ENCODE measurements at regions not wholly inside any gene's neighbourhood (a gene's known extent, or its start where the extent isn't known, plus 50 kb on each side); places are given as distances from the start of the nearest gene placed in this dataset.
"Not testable (repeated sequence)": the region's sequence is repeated elsewhere in the genome, so short reads cannot be mapped to it uniquely, and the experiment has no call there.

DNA sequence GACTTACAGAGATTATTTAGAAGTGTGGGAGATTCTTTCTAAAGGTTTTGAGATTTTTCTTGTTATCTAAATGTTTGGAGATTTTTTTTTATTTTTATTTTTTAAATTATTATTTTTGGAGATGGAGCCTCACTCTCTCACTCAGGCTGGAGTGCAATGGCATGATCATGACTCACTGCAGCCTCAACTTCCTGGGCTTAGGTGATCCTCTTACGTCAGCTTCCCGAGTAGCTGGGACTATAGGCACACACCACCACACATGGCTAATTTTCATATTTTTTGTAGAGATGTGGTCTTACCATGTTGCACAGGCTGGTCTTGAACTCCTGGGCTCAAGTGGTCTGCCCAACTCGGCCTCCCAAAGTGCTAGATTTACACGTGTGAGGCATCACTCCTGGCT, 694.5 kb downstream of the TLE1 start:
- H3K36me3 ChIP-seq (ENCODE audit: low read depth), result no peaks in the 10 kb centered on the region
- H3K4me1 ChIP-seq (ENCODE audit: insufficient read depth, poor library complexity, severe bottlenecking), result peaks cover 12% of the 10 kb centered on the region
- no peak overlapping the region for H3K4me3 ChIP-seq (ENCODE audit: severe bottlenecking)
- ATAC-seq (ENCODE audit: low read depth) (peak; percentile 66; the same call in 1 of the 3 replicates), DNase-seq (ENCODE audit: low spot score) (no peak)
- no peaks in the 10 kb centered on the region for H3K9me3 ChIP-seq (ENCODE audit: severe bottlenecking)
- H3K27me3 ChIP-seq (ENCODE audit: insufficient read depth, poor library complexity, severe bottlenecking), result no peaks in the 10 kb centered on the region
- TF ChIP-seq, protein P1, sequence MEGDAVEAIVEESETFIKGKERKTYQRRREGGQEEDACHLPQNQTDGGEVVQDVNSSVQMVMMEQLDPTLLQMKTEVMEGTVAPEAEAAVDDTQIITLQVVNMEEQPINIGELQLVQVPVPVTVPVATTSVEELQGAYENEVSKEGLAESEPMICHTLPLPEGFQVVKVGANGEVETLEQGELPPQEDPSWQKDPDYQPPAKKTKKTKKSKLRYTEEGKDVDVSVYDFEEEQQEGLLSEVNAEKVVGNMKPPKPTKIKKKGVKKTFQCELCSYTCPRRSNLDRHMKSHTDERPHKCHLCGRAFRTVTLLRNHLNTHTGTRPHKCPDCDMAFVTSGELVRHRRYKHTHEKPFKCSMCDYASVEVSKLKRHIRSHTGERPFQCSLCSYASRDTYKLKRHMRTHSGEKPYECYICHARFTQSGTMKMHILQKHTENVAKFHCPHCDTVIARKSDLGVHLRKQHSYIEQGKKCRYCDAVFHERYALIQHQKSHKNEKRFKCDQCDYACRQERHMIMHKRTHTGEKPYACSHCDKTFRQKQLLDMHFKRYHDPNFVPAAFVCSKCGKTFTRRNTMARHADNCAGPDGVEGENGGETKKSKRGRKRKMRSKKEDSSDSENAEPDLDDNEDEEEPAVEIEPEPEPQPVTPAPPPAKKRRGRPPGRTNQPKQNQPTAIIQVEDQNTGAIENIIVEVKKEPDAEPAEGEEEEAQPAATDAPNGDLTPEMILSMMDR (IDR thresholded peaks at IDR 0.05; ENCODE audit: poor library complexity, severe bottlenecking), result no peak
- peak overlapping the region; percentile 42 for H3K27ac ChIP-seq (ENCODE audit: poor library complexity, severe bottlenecking)

DNA sequence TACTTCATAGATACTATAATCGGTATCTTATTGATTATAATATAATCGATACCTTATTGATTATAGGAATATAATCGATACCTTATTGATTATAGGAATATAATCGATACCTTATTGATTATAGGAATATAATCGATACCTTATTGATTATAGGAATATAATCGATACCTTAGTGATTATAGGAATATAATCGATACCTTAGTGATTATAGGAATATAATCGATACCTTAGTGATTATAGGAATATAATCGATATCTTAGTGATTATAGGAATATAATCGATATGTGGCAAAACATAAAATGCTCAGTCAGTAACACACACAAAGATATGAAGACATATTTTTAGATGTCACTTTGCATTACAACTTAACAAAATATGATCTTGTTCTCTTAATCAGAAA, 703.8 kb downstream of the TLE1 start:
- H3K4me3 ChIP-seq (ENCODE audit: severe bottlenecking); H3K9me3 ChIP-seq (ENCODE audit: severe bottlenecking); H3K4me1 ChIP-seq (ENCODE audit: insufficient read depth, poor library complexity, severe bottlenecking); H3K27me3 ChIP-seq (ENCODE audit: insufficient read depth, poor library complexity, severe bottlenecking); H3K36me3 ChIP-seq (ENCODE audit: low read depth); ATAC-seq (ENCODE audit: low read depth); DNase-seq (ENCODE audit: low spot score); H3K27ac ChIP-seq (ENCODE audit: poor library complexity, severe bottlenecking): not testable (repeated sequence)

DNA sequence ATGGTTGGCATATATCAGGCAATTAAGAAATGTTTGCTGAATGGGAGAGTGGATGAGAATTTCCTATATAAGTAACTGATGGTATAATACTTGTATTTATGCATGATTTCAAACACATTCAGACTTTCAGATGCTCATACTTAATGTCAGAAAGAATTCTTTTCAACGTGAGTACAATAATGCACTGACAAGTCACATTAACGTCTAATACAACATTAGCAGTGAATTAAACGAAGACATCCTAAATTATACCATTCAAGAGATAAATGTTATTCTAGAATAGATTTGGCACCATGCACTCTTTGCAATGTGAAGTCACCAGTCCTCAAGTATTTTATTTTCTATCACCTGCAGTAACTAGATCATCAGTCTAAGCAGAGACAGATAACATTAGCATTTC, 712.9 kb downstream of the TLE1 start:
- Histone ChIP-seq H3K9me3 (ENCODE audit: severe bottlenecking) (no peaks in the 10 kb centered on the region), H3K27ac (ENCODE audit: poor library complexity, severe bottlenecking) (no peak overlapping the region), H3K36me3 (ENCODE audit: low read depth) (no peaks in the 10 kb centered on the region), H3K4me1 (ENCODE audit: insufficient read depth, poor library complexity, severe bottlenecking) (no peaks in the 10 kb centered on the region), H3K27me3 (ENCODE audit: insufficient read depth, poor library complexity, severe bottlenecking) (no peaks in the 10 kb centered on the region), H3K4me3 (ENCODE audit: severe bottlenecking) (no peak overlapping the region)
- TF ChIP-seq, protein P1 (IDR thresholded peaks at IDR 0.05; ENCODE audit: poor library complexity, severe bottlenecking), result no peak
- ATAC-seq (ENCODE audit: low read depth) (no peak), DNase-seq (ENCODE audit: low spot score) (no peak)

DNA sequence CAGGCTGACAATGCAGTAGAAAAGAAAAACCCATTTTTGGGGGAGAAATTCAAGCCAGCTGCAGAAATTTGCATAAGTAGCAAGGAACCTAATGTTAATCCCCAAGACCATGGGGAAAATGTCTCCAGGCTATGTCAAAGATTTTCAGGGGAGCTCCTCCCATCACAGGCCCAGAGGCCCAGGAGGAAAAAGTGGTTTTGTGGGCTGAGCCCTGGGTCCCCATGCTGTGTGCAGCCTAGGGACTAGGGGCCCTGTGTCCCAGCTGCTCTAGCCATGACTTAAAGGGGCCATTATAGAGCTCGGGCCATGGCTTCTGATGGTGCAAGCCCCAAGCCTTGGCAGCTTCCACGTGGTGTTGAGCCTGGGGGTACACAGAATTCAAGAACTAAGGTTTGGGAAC, 719.0 kb downstream of the TLE1 start:
- DNase-seq (ENCODE audit: low spot score); H3K4me1 ChIP-seq (ENCODE audit: insufficient read depth, poor library complexity, severe bottlenecking); H3K9me3 ChIP-seq (ENCODE audit: severe bottlenecking); H3K27me3 ChIP-seq (ENCODE audit: insufficient read depth, poor library complexity, severe bottlenecking); H3K36me3 ChIP-seq (ENCODE audit: low read depth); H3K27ac ChIP-seq (ENCODE audit: poor library complexity, severe bottlenecking); H3K4me3 ChIP-seq (ENCODE audit: severe bottlenecking); ATAC-seq (ENCODE audit: low read depth): not testable (repeated sequence)

DNA sequence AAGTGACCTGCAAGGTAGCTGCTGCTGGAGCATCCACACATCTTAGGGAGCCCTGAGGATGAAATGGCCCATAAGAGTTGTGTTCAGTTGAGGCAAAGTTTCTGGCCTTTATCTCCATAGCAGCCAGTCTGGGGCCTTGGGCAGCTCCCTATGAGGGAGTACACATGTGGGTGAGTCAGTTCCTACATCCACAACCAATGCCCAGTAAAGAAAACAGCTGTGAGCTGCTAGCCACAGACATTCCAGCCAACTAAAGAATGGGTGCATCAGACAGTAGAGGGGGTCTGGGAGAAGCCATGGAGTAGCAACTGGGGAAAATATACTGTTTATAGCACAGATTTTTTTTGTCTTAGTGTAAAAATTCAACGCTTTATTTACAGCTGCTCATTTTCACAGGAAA, 720.7 kb downstream of the TLE1 start:
- TF ChIP-seq, protein P1 (IDR thresholded peaks at IDR 0.05; ENCODE audit: poor library complexity, severe bottlenecking), result no peak
- no peaks in the 10 kb centered on the region for H3K27me3 ChIP-seq (ENCODE audit: insufficient read depth, poor library complexity, severe bottlenecking)
- H3K4me1 ChIP-seq (ENCODE audit: insufficient read depth, poor library complexity, severe bottlenecking), result no peaks in the 10 kb centered on the region
- H3K9me3 ChIP-seq (ENCODE audit: severe bottlenecking), result no peaks in the 10 kb centered on the region
- H3K4me3 ChIP-seq (ENCODE audit: severe bottlenecking), result no peak overlapping the region
- ATAC-seq (ENCODE audit: low read depth), result peak; percentile 36; the same call in 1 of the 3 replicates
- H3K36me3 ChIP-seq (ENCODE audit: low read depth), result no peaks in the 10 kb centered on the region
- no peak overlapping the region for H3K27ac ChIP-seq (ENCODE audit: poor library complexity, severe bottlenecking)
- DNase-seq (ENCODE audit: low spot score), result no peak

DNA sequence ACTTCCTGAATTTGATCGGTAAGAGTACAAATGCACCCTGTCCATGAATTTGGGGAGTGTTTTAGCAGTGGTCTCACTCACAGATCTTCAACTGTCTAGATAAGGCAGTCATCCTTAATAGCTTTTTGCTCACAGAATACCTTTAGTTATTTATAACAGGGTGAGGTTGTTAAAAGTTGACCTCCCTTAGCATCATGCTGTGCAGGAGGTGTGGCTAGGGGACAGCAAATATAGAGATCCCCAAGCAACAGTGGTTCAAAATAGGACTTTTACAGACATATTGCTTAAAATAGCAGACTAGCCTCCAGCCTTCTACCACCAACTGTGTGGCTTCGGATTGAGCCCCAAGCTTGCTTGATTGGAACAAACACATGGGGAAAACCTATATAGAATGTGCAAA, 724.4 kb downstream of the TLE1 start:
- DNase-seq (ENCODE audit: low spot score), result no peak
- TF ChIP-seq, protein P1 (IDR thresholded peaks at IDR 0.05; ENCODE audit: poor library complexity, severe bottlenecking), result no peak

More for the DNA sequence above, 724.4 kb downstream of the TLE1 start:
- Histone ChIP-seq H3K4me1 (ENCODE audit: insufficient read depth, poor library complexity, severe bottlenecking) (no peaks in the 10 kb centered on the region), H3K9me3 (ENCODE audit: severe bottlenecking) (no peaks in the 10 kb centered on the region), H3K27me3 (ENCODE audit: insufficient read depth, poor library complexity, severe bottlenecking) (no peaks in the 10 kb centered on the region), H3K36me3 (ENCODE audit: low read depth) (no peaks in the 10 kb centered on the region), H3K4me3 (ENCODE audit: severe bottlenecking) (no peak overlapping the region), H3K27ac (ENCODE audit: poor library complexity, severe bottlenecking) (no peak overlapping the region)
- ATAC-seq (ENCODE audit: low read depth), result no peak

Data from RWPE2 (cell line).